ENCODE measurements at regions not wholly inside any gene's neighbourhood (a gene's known extent, or its start where the extent isn't known, plus 50 kb on each side); places are given as distances from the start of the nearest gene placed in this dataset.

DNA sequence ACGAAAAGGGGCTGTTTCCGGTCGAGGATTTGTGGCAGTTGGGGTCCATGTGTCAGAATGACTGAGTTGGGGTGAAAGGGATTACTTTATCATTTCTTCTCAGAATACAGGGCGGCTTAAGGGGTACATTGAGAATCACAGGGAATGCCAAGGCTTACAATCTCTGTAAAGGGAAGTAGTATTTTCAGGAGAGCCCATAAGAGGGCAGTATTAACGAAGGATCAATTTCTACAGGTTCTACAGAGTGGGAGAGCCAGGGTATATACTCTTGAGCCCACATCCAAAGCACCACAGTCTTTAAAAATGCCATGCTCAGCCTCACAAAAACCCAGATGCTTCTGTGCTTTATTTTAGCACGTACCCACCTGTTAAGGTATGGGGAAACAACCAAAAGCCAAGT lies 67.7 kb upstream of the ZXDA start:
- intact Hi-C loops (cut with DNase I) = no loop called here
- 39 to 43% methylated on average over 5 to 6 of the region's 6 CpGs for WGBS, 2 donors
- no peaks in the 10 kb centered on the region for H3K27me3 ChIP-seq

DNA sequence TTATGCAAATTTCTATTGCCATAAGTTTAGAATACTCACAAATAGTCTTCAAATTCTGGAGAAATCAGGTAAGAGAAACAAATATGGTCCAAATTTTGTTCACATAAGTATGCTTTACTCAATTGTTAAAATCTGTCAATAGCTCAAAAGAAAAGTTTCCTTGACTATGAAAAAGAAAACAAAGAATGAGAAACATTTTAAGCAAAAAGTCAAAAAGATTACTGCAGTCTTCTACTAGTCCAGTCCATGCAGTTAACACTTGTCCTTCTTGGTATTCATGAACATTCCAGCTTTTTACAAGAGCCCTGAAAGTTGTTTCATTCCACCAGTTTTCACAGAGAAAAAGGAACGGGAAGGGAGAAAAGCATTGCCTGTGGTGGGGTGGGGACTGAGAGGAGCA lies 54.7 kb upstream of the ZXDA start:
- intact Hi-C loops (cut with DNase I) = no loop called here
- TF ChIP-seq POLR2A (IDR thresholded peaks at IDR 0.05) = no peak
- TF ChIP-seq, protein P1, sequence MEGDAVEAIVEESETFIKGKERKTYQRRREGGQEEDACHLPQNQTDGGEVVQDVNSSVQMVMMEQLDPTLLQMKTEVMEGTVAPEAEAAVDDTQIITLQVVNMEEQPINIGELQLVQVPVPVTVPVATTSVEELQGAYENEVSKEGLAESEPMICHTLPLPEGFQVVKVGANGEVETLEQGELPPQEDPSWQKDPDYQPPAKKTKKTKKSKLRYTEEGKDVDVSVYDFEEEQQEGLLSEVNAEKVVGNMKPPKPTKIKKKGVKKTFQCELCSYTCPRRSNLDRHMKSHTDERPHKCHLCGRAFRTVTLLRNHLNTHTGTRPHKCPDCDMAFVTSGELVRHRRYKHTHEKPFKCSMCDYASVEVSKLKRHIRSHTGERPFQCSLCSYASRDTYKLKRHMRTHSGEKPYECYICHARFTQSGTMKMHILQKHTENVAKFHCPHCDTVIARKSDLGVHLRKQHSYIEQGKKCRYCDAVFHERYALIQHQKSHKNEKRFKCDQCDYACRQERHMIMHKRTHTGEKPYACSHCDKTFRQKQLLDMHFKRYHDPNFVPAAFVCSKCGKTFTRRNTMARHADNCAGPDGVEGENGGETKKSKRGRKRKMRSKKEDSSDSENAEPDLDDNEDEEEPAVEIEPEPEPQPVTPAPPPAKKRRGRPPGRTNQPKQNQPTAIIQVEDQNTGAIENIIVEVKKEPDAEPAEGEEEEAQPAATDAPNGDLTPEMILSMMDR (IDR thresholded peaks at IDR 0.05) = no peak
- WGBS, 2 donors = 30% methylated on average over 1 of the region's 1 CpG

More for the DNA sequence above, 67.7 kb upstream of the ZXDA start:
- no peaks in the 10 kb centered on the region for H3K4me1 ChIP-seq
- no peaks in the 10 kb centered on the region for H3K9me3 ChIP-seq
- ATAC-seq = no peak
- DNase-seq = no peak
- TF ChIP-seq POLR2A (IDR thresholded peaks at IDR 0.05) = no peak
- TF ChIP-seq, protein P1 (IDR thresholded peaks at IDR 0.05) = no peak
- H3K4me3 ChIP-seq = no peak overlapping the region
- no peaks in the 10 kb centered on the region for H3K36me3 ChIP-seq (replicated peaks in 1 of 2; ENCODE audit: insufficient read depth in 1 of 2, low read depth in 2 of 2)
- H3K27ac ChIP-seq = no peak overlapping the region

More for the DNA sequence above, 54.7 kb upstream of the ZXDA start:
- DNase-seq (no peak), ATAC-seq (no peak)
- Histone ChIP-seq H3K27ac (no peak overlapping the region), H3K36me3 (replicated peaks in 1 of 2; ENCODE audit: insufficient read depth in 1 of 2, low read depth in 2 of 2) (no peaks in the 10 kb centered on the region), H3K27me3 (no peaks in the 10 kb centered on the region), H3K4me3 (no peak overlapping the region), H3K9me3 (no peaks in the 10 kb centered on the region), H3K4me1 (no peaks in the 10 kb centered on the region)

Data from body of pancreas (tissue), 4 donors.